Stomach (tissue), 4 donors: ENCODE measurements at regions not wholly inside any gene's neighbourhood (a gene's known extent, or its start where the extent isn't known, plus 50 kb on each side); places are given as distances from the start of the nearest gene placed in this dataset.

Source experiments
- POLR2A ChIP-seq, 4 donors: fragments of 450-650 bp; IDR thresholded peaks; one replicate each; pipeline ENCODE4 v1.6.1; 2016; ENCODE audit warnings: antibody characterized with exemption in 4 of 4, control low read depth in 2 of 4, mild to moderate bottlenecking in 1 of 4, moderate library complexity in 1 of 4
- TF ChIP-seq, protein P1 (sequence below), 7 experiments: fragments of 450-650 bp in 4 of 7; fragments of 200-600 bp in 3 of 7; sonication (generic) in 3 of 7; IDR thresholded peaks; one replicate each; pipeline ENCODE4 v1.5.1; 2016 to 2019; ENCODE audit warnings: antibody characterized with exemption in 7 of 7, control low read depth in 2 of 7, mild to moderate bottlenecking in 1 of 7

DNA sequence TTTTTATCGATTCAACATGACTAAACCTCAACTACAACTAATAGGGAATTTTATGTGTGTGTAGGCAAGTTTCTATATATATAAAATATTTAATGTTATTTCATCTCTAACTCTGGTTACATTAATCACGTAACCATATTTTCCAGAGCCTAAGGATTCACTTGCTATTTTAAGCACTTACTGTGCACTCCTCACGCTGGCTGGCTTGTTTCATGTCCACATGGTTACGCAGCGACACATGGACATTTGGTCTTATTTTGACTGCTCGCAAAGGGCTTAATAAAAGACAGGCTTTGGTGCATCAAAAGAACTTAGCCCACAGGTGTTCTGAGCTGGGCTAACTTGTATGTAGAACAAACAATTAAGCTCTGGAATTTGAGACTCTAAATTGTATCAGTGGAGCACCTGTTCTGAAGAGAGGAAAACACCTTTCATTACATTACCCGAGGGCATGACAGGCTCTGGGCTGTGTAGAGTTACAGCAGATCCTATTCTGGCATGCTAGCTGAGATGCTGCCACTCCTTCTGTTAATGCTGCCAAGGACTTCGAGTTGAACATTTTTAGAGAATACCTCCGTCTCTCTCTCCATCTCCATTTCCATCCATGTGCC lies 130.0 kb upstream of the NR2F2 start:
- TF ChIP-seq, protein P1, sequence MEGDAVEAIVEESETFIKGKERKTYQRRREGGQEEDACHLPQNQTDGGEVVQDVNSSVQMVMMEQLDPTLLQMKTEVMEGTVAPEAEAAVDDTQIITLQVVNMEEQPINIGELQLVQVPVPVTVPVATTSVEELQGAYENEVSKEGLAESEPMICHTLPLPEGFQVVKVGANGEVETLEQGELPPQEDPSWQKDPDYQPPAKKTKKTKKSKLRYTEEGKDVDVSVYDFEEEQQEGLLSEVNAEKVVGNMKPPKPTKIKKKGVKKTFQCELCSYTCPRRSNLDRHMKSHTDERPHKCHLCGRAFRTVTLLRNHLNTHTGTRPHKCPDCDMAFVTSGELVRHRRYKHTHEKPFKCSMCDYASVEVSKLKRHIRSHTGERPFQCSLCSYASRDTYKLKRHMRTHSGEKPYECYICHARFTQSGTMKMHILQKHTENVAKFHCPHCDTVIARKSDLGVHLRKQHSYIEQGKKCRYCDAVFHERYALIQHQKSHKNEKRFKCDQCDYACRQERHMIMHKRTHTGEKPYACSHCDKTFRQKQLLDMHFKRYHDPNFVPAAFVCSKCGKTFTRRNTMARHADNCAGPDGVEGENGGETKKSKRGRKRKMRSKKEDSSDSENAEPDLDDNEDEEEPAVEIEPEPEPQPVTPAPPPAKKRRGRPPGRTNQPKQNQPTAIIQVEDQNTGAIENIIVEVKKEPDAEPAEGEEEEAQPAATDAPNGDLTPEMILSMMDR (IDR thresholded peaks at IDR 0.05): no peak
- TF ChIP-seq POLR2A (IDR thresholded peaks at IDR 0.05): no peak
